ENCODE measurements at regions not wholly inside any gene's neighbourhood (a gene's known extent, or its start where the extent isn't known, plus 50 kb on each side); places are given as distances from the start of the nearest gene placed in this dataset.

- TF ChIP-seq, protein P1, sequence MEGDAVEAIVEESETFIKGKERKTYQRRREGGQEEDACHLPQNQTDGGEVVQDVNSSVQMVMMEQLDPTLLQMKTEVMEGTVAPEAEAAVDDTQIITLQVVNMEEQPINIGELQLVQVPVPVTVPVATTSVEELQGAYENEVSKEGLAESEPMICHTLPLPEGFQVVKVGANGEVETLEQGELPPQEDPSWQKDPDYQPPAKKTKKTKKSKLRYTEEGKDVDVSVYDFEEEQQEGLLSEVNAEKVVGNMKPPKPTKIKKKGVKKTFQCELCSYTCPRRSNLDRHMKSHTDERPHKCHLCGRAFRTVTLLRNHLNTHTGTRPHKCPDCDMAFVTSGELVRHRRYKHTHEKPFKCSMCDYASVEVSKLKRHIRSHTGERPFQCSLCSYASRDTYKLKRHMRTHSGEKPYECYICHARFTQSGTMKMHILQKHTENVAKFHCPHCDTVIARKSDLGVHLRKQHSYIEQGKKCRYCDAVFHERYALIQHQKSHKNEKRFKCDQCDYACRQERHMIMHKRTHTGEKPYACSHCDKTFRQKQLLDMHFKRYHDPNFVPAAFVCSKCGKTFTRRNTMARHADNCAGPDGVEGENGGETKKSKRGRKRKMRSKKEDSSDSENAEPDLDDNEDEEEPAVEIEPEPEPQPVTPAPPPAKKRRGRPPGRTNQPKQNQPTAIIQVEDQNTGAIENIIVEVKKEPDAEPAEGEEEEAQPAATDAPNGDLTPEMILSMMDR (IDR thresholded peaks at IDR 0.05): no peak
- Mint-ChIP-seq H3K36me3 (ENCODE audit: low read depth) (peaks cover 11% of the 10 kb centered on the region; the same call in 1 of the 2 replicates), H3K4me1 (ENCODE audit: low read depth) (peaks cover 20% of the 10 kb centered on the region), H3K4me3 (no peak overlapping the region), H3K27me3 (ENCODE audit: insufficient read depth) (no peaks in the 10 kb centered on the region), H3K9me3 (peaks cover 7% of the 10 kb centered on the region; the same call in 1 of the 2 replicates), H3K27ac (no peak overlapping the region)
- no peak for DNase-seq
Observed at GRCh38 chr10:4176500-4177281, 391.7 kb upstream of the KLF6 start.

DNA sequence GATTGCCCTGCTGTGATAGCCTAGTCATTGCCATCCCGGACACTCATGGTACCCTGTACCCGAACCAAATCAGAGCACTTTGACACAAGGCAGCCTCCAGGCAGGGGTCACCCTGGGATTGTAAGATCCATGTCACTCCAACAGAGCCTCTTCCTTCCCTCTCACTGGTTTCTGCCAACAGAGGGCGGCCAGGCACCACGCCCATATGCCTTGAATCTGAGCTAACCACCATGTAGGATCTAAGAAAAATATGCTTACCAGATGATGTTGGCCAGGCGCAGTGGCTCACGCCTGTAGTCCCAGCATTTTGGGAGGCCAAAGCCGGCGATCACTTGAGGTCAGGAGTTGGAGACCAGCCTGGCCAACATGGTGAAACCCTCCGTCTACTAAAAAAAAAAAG, 389.2 kb upstream of the KLF6 start:
- Mint-ChIP-seq H3K36me3 (ENCODE audit: low read depth) (peaks cover 11% of the 10 kb centered on the region; the same call in 1 of the 2 replicates), H3K4me3 (no peak overlapping the region), H3K9me3 (peaks cover 7% of the 10 kb centered on the region; the same call in 1 of the 2 replicates), H3K27me3 (ENCODE audit: insufficient read depth) (no peaks in the 10 kb centered on the region), H3K4me1 (ENCODE audit: low read depth) (peaks cover 9% of the 10 kb centered on the region; the same call in 1 of the 2 replicates), H3K27ac (no peak overlapping the region)
- no peak for DNase-seq
- TF ChIP-seq, protein P1 (IDR thresholded peaks at IDR 0.05): 0 out of 2 replicates have a peak, but pooled peaks have one; percentile 23

- DNase-seq: no peak
- H3K4me3 Mint-ChIP-seq: no peak overlapping the region
- TF ChIP-seq, protein P1 (IDR thresholded peaks at IDR 0.05): no peak
- peaks cover 2% of the 10 kb centered on the region for H3K27me3 Mint-ChIP-seq (ENCODE audit: insufficient read depth)
- peaks cover 11% of the 10 kb centered on the region; the same call in 1 of the 2 replicates for H3K36me3 Mint-ChIP-seq (ENCODE audit: low read depth)
- H3K9me3 Mint-ChIP-seq: peaks cover 7% of the 10 kb centered on the region; the same call in 1 of the 2 replicates
- H3K4me1 Mint-ChIP-seq (ENCODE audit: low read depth): peaks cover 5% of the 10 kb centered on the region; the same call in 1 of the 2 replicates
- no peak overlapping the region for H3K27ac Mint-ChIP-seq
Observed at GRCh38 chr10:4170633-4171314, 385.8 kb upstream of the KLF6 start.

- TF ChIP-seq, protein P1 (IDR thresholded peaks at IDR 0.05): no peak
- Mint-ChIP-seq H3K36me3 (ENCODE audit: low read depth) (peaks cover 11% of the 10 kb centered on the region; the same call in 1 of the 2 replicates), H3K27me3 (ENCODE audit: insufficient read depth) (peaks cover 2% of the 10 kb centered on the region), H3K4me1 (ENCODE audit: low read depth) (no peaks in the 10 kb centered on the region), H3K9me3 (peaks cover 7% of the 10 kb centered on the region; the same call in 1 of the 2 replicates), H3K27ac (no peak overlapping the region), H3K4me3 (no peak overlapping the region)
- DNase-seq: no peak
Observed at GRCh38 chr10:4170181-4170580, 385.2 kb upstream of the KLF6 start.

DNA sequence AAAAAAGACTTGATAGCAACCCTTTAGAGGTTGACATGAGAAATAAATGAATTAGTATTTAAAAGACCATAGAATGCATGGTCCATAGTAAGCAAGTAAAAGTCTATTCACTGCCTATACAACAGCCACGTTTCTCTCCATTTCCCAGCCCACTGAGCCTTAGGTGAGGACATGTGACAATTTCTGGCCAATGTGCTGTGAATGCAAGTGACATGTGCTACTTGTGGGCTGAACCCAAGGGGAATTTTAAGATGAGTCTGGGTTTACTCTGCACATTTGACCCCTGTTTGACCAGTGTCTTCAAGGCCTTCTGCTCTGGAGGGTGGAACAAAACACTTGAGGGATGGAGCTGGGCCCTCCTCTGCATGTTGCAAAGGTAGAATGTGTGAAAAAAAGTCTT, 384.4 kb upstream of the KLF6 start:
- Mint-ChIP-seq H3K9me3 (peaks cover 7% of the 10 kb centered on the region; the same call in 1 of the 2 replicates), H3K4me1 (ENCODE audit: low read depth) (no peaks in the 10 kb centered on the region), H3K27ac (no peak overlapping the region), H3K27me3 (ENCODE audit: insufficient read depth) (peaks cover 2% of the 10 kb centered on the region), H3K4me3 (no peak overlapping the region), H3K36me3 (ENCODE audit: low read depth) (peaks cover 11% of the 10 kb centered on the region; the same call in 1 of the 2 replicates)
- no peak for DNase-seq
- TF ChIP-seq, protein P1 (IDR thresholded peaks at IDR 0.05): no peak

Data from HFFc6 (cell line).